H9 (cell line): ENCODE measurements at regions not wholly inside any gene's neighbourhood (a gene's known extent, or its start where the extent isn't known, plus 50 kb on each side); places are given as distances from the start of the nearest gene placed in this dataset.

Experiments used
- DNase-seq: peaks from one replicate; pipeline ENCODE4 v3.0.0-alpha.2; 2017
- H2AFZ ChIP-seq: one replicate; pipeline ENCODE4 v1.6.1; 2013; ENCODE audit warnings: mild to moderate bottlenecking, low read length, control low read depth, moderate library complexity
- H2AK5ac ChIP-seq: 2 replicates; pipeline ENCODE4 v1.6.1; 2013; ENCODE audit warnings: low read length, control low read depth, mixed read lengths; ENCODE audit not compliant: insufficient read length
- H2BK120ac ChIP-seq: one replicate; pipeline ENCODE4 v1.6.1; 2013; ENCODE audit warnings: low read depth, mild to moderate bottlenecking, low read length, control low read depth, inconsistent platforms; ENCODE audit not compliant: poor library complexity, severe bottlenecking
- H2BK12ac ChIP-seq: 2 replicates; pipeline ENCODE4 v1.6.1; 2013; ENCODE audit warnings: low read length, control low read depth, mixed read lengths, low read depth; ENCODE audit not compliant: insufficient read length
- H2BK15ac ChIP-seq: 2 replicates; pipeline ENCODE4 v1.6.1; 2013; ENCODE audit warnings: low read depth, low read length, control low read depth
- H2BK20ac ChIP-seq: one replicate; pipeline ENCODE4 v1.6.1; 2013; ENCODE audit warnings: low read depth, mild to moderate bottlenecking, low read length, control low read depth, inconsistent platforms; ENCODE audit not compliant: poor library complexity, severe bottlenecking
- H2BK5ac ChIP-seq: 2 replicates; pipeline ENCODE4 v1.6.1; 2013; ENCODE audit warnings: low read length, control low read depth, mixed read lengths; ENCODE audit not compliant: insufficient read length
- H3K14ac ChIP-seq: 2 replicates; pipeline ENCODE4 v1.6.1; 2013; ENCODE audit warnings: low read length, control low read depth; ENCODE audit not compliant: insufficient read depth
- H3K18ac ChIP-seq: 2 replicates; pipeline ENCODE4 v1.6.1; 2013; ENCODE audit warnings: low read depth, mild to moderate bottlenecking, mixed read lengths, low read length, control low read depth; ENCODE audit not compliant: insufficient read length
- H3K23ac ChIP-seq: 2 replicates; pipeline ENCODE4 v1.6.1; 2013; ENCODE audit warnings: low read length, control low read depth, mixed read lengths, low read depth; ENCODE audit not compliant: insufficient read length
- H3K23me2 ChIP-seq: 2 replicates; pipeline ENCODE4 v1.6.1; 2013; ENCODE audit warnings: low read depth, mild to moderate bottlenecking, mixed read lengths, low read length, control low read depth; ENCODE audit not compliant: insufficient read length, poor library complexity, severe bottlenecking
- H3K27ac ChIP-seq: 2 replicates; pipeline ENCODE4 v1.5.1; 2013; ENCODE audit warnings: low read length, control low read depth, mixed read lengths, low read depth; ENCODE audit not compliant: insufficient read length
- H3K27me3 ChIP-seq: 2 replicates; pipeline ENCODE4 v1.6.1; 2013; ENCODE audit warnings: low read length, control low read depth, inconsistent platforms; ENCODE audit not compliant: insufficient read depth
- H3K4ac ChIP-seq: 2 replicates; pipeline ENCODE4 v1.6.1; 2013; ENCODE audit warnings: low read depth, mild to moderate bottlenecking, control low read depth, inconsistent platforms, low read length, moderate library complexity
- H3K4me1 ChIP-seq: 2 replicates; pipeline ENCODE4 v1.6.1; 2013; ENCODE audit warnings: low read length, control low read depth, inconsistent platforms; ENCODE audit not compliant: insufficient read depth
- H3K4me2 ChIP-seq: 2 replicates; pipeline ENCODE4 v1.6.1; 2013; ENCODE audit warnings: low read length, control low read depth, mixed read lengths; ENCODE audit not compliant: insufficient read length, insufficient read depth
- H3K56ac ChIP-seq: 2 replicates; pipeline ENCODE4 v1.6.1; 2013; ENCODE audit warnings: low read depth, mild to moderate bottlenecking, mixed read lengths, low read length, control low read depth; ENCODE audit not compliant: insufficient read length
- H3K79me1 ChIP-seq: 2 replicates; pipeline ENCODE4 v1.6.1; 2013; ENCODE audit warnings: low read depth, mild to moderate bottlenecking, moderate library complexity, low read length, control low read depth, inconsistent platforms; ENCODE audit not compliant: insufficient read depth, poor library complexity, severe bottlenecking
- H3K79me2 ChIP-seq: 2 replicates; pipeline ENCODE4 v1.6.1; 2013; ENCODE audit warnings: low read length, control low read depth, inconsistent platforms; ENCODE audit not compliant: insufficient read depth
- H3K9ac ChIP-seq: 2 replicates; pipeline ENCODE4 v1.6.1; 2013; ENCODE audit warnings: low read length, control low read depth, mixed read lengths; ENCODE audit not compliant: insufficient read length; ENCODE audit errors: extremely low read depth
- H3K9me3 ChIP-seq: one replicate; pipeline ENCODE4 v1.6.1; 2013; ENCODE audit warnings: low read depth, low read length, inconsistent platforms; ENCODE audit not compliant: control insufficient read depth
- H3T11ph ChIP-seq: one replicate; pipeline ENCODE4 v1.6.1; 2013; ENCODE audit warnings: mild to moderate bottlenecking, low read length, control low read depth, inconsistent platforms
- H4K20me1 ChIP-seq: one replicate; pipeline ENCODE4 v1.6.1; 2013; ENCODE audit not compliant: control insufficient read depth, insufficient read length, insufficient read depth
- H4K5ac ChIP-seq: 2 replicates; pipeline ENCODE4 v1.6.1; 2013; ENCODE audit warnings: low read depth, mild to moderate bottlenecking, mixed read lengths, low read length, control low read depth; ENCODE audit not compliant: insufficient read length
- H4K8ac ChIP-seq: replicated peaks from 2 replicates; pipeline ENCODE4 v1.6.1; 2013; ENCODE audit warnings: low read length, control low read depth, mixed read lengths, low read depth; ENCODE audit not compliant: insufficient read length
- H4K91ac ChIP-seq: 2 replicates; pipeline ENCODE4 v1.6.1; 2013; ENCODE audit warnings: low read depth, mild to moderate bottlenecking, moderate library complexity, mixed read lengths, low read length, control low read depth; ENCODE audit not compliant: insufficient read length
- H3K27ac Mint-ChIP-seq, 3 experiments: 2 replicates in 2 of 3; 3 replicates in 1 of 3; pipeline ENCODE4 v1.8.0; 2020 to 2021; ENCODE audit warnings: mixed read lengths in 3 of 3, mild to moderate bottlenecking in 1 of 3, moderate library complexity in 1 of 3
- H3K27me3 Mint-ChIP-seq: 2 replicates; pipeline ENCODE4 v1.8.0; 2021; ENCODE audit warnings: low read depth, mild to moderate bottlenecking, moderate library complexity, mixed read lengths
- H3K36me3 Mint-ChIP-seq, 3 experiments: 2 replicates in 2 of 3; 3 replicates in 1 of 3; pipeline ENCODE4 v1.8.0; 2020 to 2021; ENCODE audit warnings: low read depth in 3 of 3, mixed read lengths in 3 of 3; ENCODE audit not compliant: insufficient read depth in 1 of 3
- H3K4me1 Mint-ChIP-seq, 2 experiments: 2 replicates each; pipeline ENCODE4 v1.8.0; 2020; ENCODE audit warnings: mixed read lengths in 2 of 2
- H3K4me3 Mint-ChIP-seq, 2 experiments: 2 replicates in 1 of 2; 3 replicates in 1 of 2; pipeline ENCODE4 v1.8.0; 2020 to 2021; ENCODE audit warnings: mild to moderate bottlenecking in 2 of 2, mixed read lengths in 2 of 2, moderate library complexity in 1 of 2
- H3K9me3 Mint-ChIP-seq, 2 experiments: 2 replicates in 1 of 2; 3 replicates in 1 of 2; pipeline ENCODE4 v1.8.0; 2020; ENCODE audit warnings: mild to moderate bottlenecking in 2 of 2, mixed read lengths in 2 of 2, moderate library complexity in 1 of 2
- WGBS: extraction: QIAGEN DNeasy Blood & Tissue Kit; methylation state at CpG from one replicate; pipeline ENCODE4 v1.1.7; 2013; ENCODE audit warnings: missing lambda C conversion rate, low lambda C conversion rate, mixed read lengths; ENCODE audit not compliant: insufficient read length; ENCODE audit errors: extremely low coverage; 5-methylcytosine and 5-hydroxymethylcytosine counted together
- TF ChIP-seq, protein P1 (sequence below): fragments of 200-600 bp; sonication (generic); conservative IDR thresholded peaks from 3 replicates; pipeline ENCODE4 v1.8.0; 2021; ENCODE audit warnings: antibody characterized with exemption, mild to moderate bottlenecking

DNA sequence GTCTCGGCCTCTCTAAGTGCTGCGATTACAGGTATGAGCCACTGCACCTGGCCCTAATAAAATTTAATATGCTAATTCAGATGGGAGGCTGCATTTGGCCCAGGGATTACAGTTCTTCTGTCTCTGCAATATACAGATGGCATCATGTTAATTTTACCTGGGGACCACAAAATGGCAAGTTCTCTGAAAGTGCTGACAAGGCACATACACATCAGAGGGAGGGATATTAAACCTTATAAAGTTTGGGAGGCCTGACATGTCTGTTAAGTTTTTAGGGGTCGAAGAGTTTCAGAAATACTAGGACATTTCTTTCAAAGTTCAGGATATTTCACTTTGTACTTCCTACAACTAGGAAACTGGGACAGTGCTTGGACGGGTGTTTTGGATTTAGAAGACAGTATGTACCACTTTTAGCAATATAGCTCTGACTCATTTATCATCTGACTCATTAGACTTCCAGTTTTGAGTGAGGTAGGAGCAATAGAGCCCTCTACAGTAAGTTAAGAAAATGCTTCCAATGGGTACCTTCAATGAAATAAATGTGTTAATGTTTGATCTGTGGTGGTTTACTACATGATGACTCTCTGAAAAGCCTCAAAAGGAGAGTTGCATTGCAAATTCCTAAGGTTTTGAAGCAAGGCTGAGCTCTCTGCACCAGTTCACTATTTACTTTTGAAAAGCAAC lies 981.0 kb upstream of the HS3ST1 start:
- Histone ChIP-seq H3K18ac (no peak overlapping the region), H3K4me2 (no peak overlapping the region), H4K20me1 (no peaks in the 10 kb centered on the region), H2AK5ac (no peak overlapping the region), H3K4me1 (no peaks in the 10 kb centered on the region), H4K8ac (no peak overlapping the region), H3T11ph (no peak overlapping the region), H2BK12ac (no peak overlapping the region), H2BK15ac (no peak overlapping the region), H3K14ac (no peak overlapping the region), H3K23me2 (no peaks in the 10 kb centered on the region), H3K27ac (no peak overlapping the region), H3K9ac (no peak overlapping the region), H4K5ac (no peak overlapping the region), H2BK120ac (no peak overlapping the region), H3K23ac (no peak overlapping the region), H3K27me3 (no peaks in the 10 kb centered on the region), H3K79me2 (no peaks in the 10 kb centered on the region), H4K91ac (no peak overlapping the region), H3K9me3 (no peaks in the 10 kb centered on the region), H3K56ac (no peak overlapping the region), H2BK20ac (no peak overlapping the region), H2AFZ (no peak overlapping the region), H3K79me1 (no peaks in the 10 kb centered on the region), H3K4ac (no peak overlapping the region), H2BK5ac (no peak overlapping the region)
- no peak for DNase-seq
- H3K4me1 Mint-ChIP-seq: peaks cover 2% of the 10 kb centered on the region in 2 experiments; a peak in 2 of 4 replicates
- no peak overlapping the region for H3K27ac Mint-ChIP-seq
- no peaks in the 10 kb centered on the region; a peak in 1 of 7 replicates for H3K36me3 Mint-ChIP-seq
- TF ChIP-seq, protein P1, sequence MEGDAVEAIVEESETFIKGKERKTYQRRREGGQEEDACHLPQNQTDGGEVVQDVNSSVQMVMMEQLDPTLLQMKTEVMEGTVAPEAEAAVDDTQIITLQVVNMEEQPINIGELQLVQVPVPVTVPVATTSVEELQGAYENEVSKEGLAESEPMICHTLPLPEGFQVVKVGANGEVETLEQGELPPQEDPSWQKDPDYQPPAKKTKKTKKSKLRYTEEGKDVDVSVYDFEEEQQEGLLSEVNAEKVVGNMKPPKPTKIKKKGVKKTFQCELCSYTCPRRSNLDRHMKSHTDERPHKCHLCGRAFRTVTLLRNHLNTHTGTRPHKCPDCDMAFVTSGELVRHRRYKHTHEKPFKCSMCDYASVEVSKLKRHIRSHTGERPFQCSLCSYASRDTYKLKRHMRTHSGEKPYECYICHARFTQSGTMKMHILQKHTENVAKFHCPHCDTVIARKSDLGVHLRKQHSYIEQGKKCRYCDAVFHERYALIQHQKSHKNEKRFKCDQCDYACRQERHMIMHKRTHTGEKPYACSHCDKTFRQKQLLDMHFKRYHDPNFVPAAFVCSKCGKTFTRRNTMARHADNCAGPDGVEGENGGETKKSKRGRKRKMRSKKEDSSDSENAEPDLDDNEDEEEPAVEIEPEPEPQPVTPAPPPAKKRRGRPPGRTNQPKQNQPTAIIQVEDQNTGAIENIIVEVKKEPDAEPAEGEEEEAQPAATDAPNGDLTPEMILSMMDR: 0 out of 3 replicates have a peak, but pooled peaks have one; percentile 8
- no peaks in the 10 kb centered on the region; a peak in 2 of 5 replicates for H3K9me3 Mint-ChIP-seq
- H3K4me3 Mint-ChIP-seq: no peak overlapping the region
- WGBS: no CpG with 5 or more reads among the region's 4 CpGs
- H3K27me3 Mint-ChIP-seq: no peaks in the 10 kb centered on the region
